Loucy (cell line): ENCODE measurements at regions not wholly inside any gene's neighbourhood (a gene's known extent, or its start where the extent isn't known, plus 50 kb on each side); places are given as distances from the start of the nearest gene placed in this dataset.
"Not testable (repeated sequence)": the region's sequence is repeated elsewhere in the genome, so short reads cannot be mapped to it uniquely, and the experiment has no call there.

Experiments used
- H2AFZ ChIP-seq: fragments of 200-600 bp; sonication (generic); 2 replicates; pipeline ENCODE4 v1.6.0; 2016; ENCODE audit warnings: antibody characterized with exemption, mild to moderate bottlenecking, low read length, moderate library complexity
- H3F3A ChIP-seq: fragments of 200-600 bp; 2 replicates; pipeline ENCODE4 v1.6.0; 2016; ENCODE audit warnings: antibody characterized with exemption, low read depth, mild to moderate bottlenecking
- H3K27me3 ChIP-seq: fragments of 200-600 bp; sonication (generic); 2 replicates; pipeline ENCODE4 v1.6.1; 2014; ENCODE audit warnings: low read length, mild to moderate bottlenecking; ENCODE audit not compliant: insufficient read depth, poor library complexity, severe bottlenecking
- H3K36me3 ChIP-seq: fragments of 200-600 bp; sonication (generic); 2 replicates; pipeline ENCODE4 v1.6.1; 2016; ENCODE audit warnings: low read length; ENCODE audit not compliant: insufficient read depth
- H3K4me1 ChIP-seq: fragments of 200-600 bp; sonication (generic); 2 replicates; pipeline ENCODE4 v1.5.1; 2014; ENCODE audit warnings: low read length, mild to moderate bottlenecking; ENCODE audit not compliant: insufficient read depth, poor library complexity, severe bottlenecking
- H3K4me2 ChIP-seq: fragments of 200-600 bp; sonication (generic); 2 replicates; pipeline ENCODE4 v1.6.0; 2014; ENCODE audit warnings: antibody characterized with exemption, low read length, low read depth, mild to moderate bottlenecking; ENCODE audit not compliant: poor library complexity, severe bottlenecking
- H3K4me3 ChIP-seq: fragments of 200-600 bp; sonication (generic); 2 replicates; pipeline ENCODE4 v1.5.1; 2014; ENCODE audit warnings: low read length, mild to moderate bottlenecking, mixed read lengths; ENCODE audit not compliant: poor library complexity, severe bottlenecking
- H3K79me2 ChIP-seq: fragments of 200-600 bp; sonication (generic); 2 replicates; pipeline ENCODE4 v1.6.1; 2014; ENCODE audit warnings: low read length; ENCODE audit not compliant: insufficient read depth
- H3K9ac ChIP-seq: fragments of 200-600 bp; sonication (generic); 2 replicates; pipeline ENCODE4 v1.6.0; 2014; ENCODE audit warnings: mild to moderate bottlenecking, low read depth, low read length, moderate library complexity; ENCODE audit not compliant: poor library complexity, severe bottlenecking
- H3K9me2 ChIP-seq: fragments of 200-600 bp; sonication (generic); replicated peaks from 2 replicates; pipeline ENCODE4 v1.6.1; 2016; ENCODE audit warnings: low read depth, low read length, mixed read lengths
- H3K9me3 ChIP-seq: fragments of 200-600 bp; sonication (generic); 2 replicates; pipeline ENCODE4 v1.6.1; 2014; ENCODE audit warnings: mild to moderate bottlenecking, antibody characterized with exemption, low read length, low read depth; ENCODE audit not compliant: insufficient read depth
- H4K20me1 ChIP-seq: fragments of 200-600 bp; sonication (generic); 2 replicates; pipeline ENCODE4 v1.6.0; 2014; ENCODE audit warnings: antibody characterized with exemption, low read length, mild to moderate bottlenecking; ENCODE audit not compliant: insufficient read depth, poor library complexity, severe bottlenecking
- CTCF ChIP-seq: fragments of 200-600 bp; sonication (generic); conservative IDR thresholded peaks from 2 replicates; pipeline ENCODE4 v1.5.1; 2014; ENCODE audit warnings: mild to moderate bottlenecking, antibody characterized with exemption, low read length
- EZH2phosphoT487 ChIP-seq: fragments of 200-600 bp; IDR thresholded peaks from 2 replicates; pipeline ENCODE4 v1.6.1; 2018; ENCODE audit warnings: antibody characterized with exemption, mild to moderate bottlenecking, moderate library complexity, borderline replicate concordance

- no peak overlapping the region for H2AFZ ChIP-seq
- H4K20me1 ChIP-seq: no peaks in the 10 kb centered on the region
- H3F3A ChIP-seq: no peaks in the 10 kb centered on the region
- no peak overlapping the region for H3K4me2 ChIP-seq
- no peaks in the 10 kb centered on the region for H3K9me3 ChIP-seq
- no peak for TF ChIP-seq CTCF
- no peak for TF ChIP-seq EZH2phosphoT487
- H3K9me2 ChIP-seq: no peaks in the 10 kb centered on the region
- no peaks in the 10 kb centered on the region for H3K27me3 ChIP-seq
- H3K4me1 ChIP-seq: no peaks in the 10 kb centered on the region
- no peaks in the 10 kb centered on the region for H3K36me3 ChIP-seq
- H3K9ac ChIP-seq: no peak overlapping the region
- H3K79me2 ChIP-seq: no peaks in the 10 kb centered on the region
- no peak overlapping the region for H3K4me3 ChIP-seq
Measured at GRCh38 chr13:46472384-46472783, 80.6 kb upstream of the LRCH1 start.

- H3K9me2 ChIP-seq, H3K9ac ChIP-seq, H3K36me3 ChIP-seq, H3K4me2 ChIP-seq, H3K27me3 ChIP-seq, H3F3A ChIP-seq, H3K79me2 ChIP-seq, H3K4me3 ChIP-seq, H2AFZ ChIP-seq, H4K20me1 ChIP-seq, H3K9me3 ChIP-seq, H3K4me1 ChIP-seq: not testable (repeated sequence)
Measured at GRCh38 chr13:46469699-46470098, 82.6 kb upstream of the RUBCNL start.

- no peaks in the 10 kb centered on the region for H3K27me3 ChIP-seq
- no peaks in the 10 kb centered on the region for H3K9me3 ChIP-seq
- TF ChIP-seq CTCF (no peak), EZH2phosphoT487 (no peak)
- H3K4me2 ChIP-seq: no peak overlapping the region
- no peaks in the 10 kb centered on the region for H3K4me1 ChIP-seq
- no peaks in the 10 kb centered on the region for H3K9me2 ChIP-seq
- no peak overlapping the region for H3K9ac ChIP-seq
- H2AFZ ChIP-seq: no peak overlapping the region
- H3F3A ChIP-seq: no peaks in the 10 kb centered on the region
- no peak overlapping the region for H3K4me3 ChIP-seq
- no peaks in the 10 kb centered on the region for H3K79me2 ChIP-seq
- no peaks in the 10 kb centered on the region for H4K20me1 ChIP-seq
- no peaks in the 10 kb centered on the region for H3K36me3 ChIP-seq
Measured at GRCh38 chr13:46468570-46469463, 81.8 kb upstream of the RUBCNL start.

GRCh38 chr13:46467694-46468093 is 80.6 kb upstream of the RUBCNL start:
- H3K9me3 ChIP-seq, H3K4me2 ChIP-seq, H4K20me1 ChIP-seq, H2AFZ ChIP-seq, H3K9ac ChIP-seq, H3K9me2 ChIP-seq, H3K27me3 ChIP-seq, H3K4me1 ChIP-seq, H3F3A ChIP-seq, H3K36me3 ChIP-seq, H3K4me3 ChIP-seq, H3K79me2 ChIP-seq: not testable (repeated sequence)

GRCh38 chr13:46466074-46466473 is 79.0 kb upstream of the RUBCNL start:
- H3K9ac ChIP-seq, H3K36me3 ChIP-seq, H3K9me3 ChIP-seq, H3K27me3 ChIP-seq, H3K4me2 ChIP-seq, H2AFZ ChIP-seq, H3K9me2 ChIP-seq, H3K79me2 ChIP-seq, H3K4me1 ChIP-seq, H3F3A ChIP-seq, H3K4me3 ChIP-seq, H4K20me1 ChIP-seq: not testable (repeated sequence)
